H1 (cell line): ENCODE measurements at regions not wholly inside any gene's neighbourhood (a gene's known extent, or its start where the extent isn't known, plus 50 kb on each side); places are given as distances from the start of the nearest gene placed in this dataset.

Source experiments
- CTCF ChIA-PET: fragments of 300-600 bp; sonication (Branson Sonifier 250); formaldehyde crosslinking; loops from one replicate; lab custom pipeline; 2021; ENCODE audit not compliant: partially characterized antibody; lab: Charles Lee
- POLR2A ChIA-PET: fragments of 300-600 bp; sonication (Branson Sonifier 250); formaldehyde crosslinking; loops from one replicate; lab custom pipeline; 2021; ENCODE audit warnings: inconsistent platforms; ENCODE audit not compliant: partially characterized antibody; lab: Charles Lee
- DNase-seq, 2 experiments: peaks; one replicate each; pipeline versions ENCODE4 v3.0.0 to v3.0.0-alpha.2; 2010 to 2022; ENCODE audit warnings: low spot score in 2 of 2, low read depth in 1 of 2, mixed read lengths in 1 of 2
- FAIRE-seq: peaks from 2 replicates; lab custom pipeline; 2011; peaks lifted over from hg19 to GRCh38; lab: Jason Lieb, UNC
- H2AFZ ChIP-seq: 2 replicates; pipeline ENCODE4 v1.8.1; 2012; ENCODE audit warnings: low read length, inconsistent platforms
- H2AK5ac ChIP-seq: 2 replicates; pipeline ENCODE4 v1.6.1; 2013; ENCODE audit warnings: low read depth, low read length
- H2BK120ac ChIP-seq: replicated peaks from 2 replicates; pipeline ENCODE3; 2013; ENCODE audit warnings: low read depth, low read length, inconsistent platforms
- H2BK12ac ChIP-seq: 2 replicates; pipeline ENCODE4 v1.6.1; 2013; ENCODE audit warnings: low read depth, low read length
- H2BK15ac ChIP-seq: 2 replicates; pipeline ENCODE4 v1.6.1; 2013; ENCODE audit warnings: low read length
- H2BK20ac ChIP-seq: 2 replicates; pipeline ENCODE4 v1.6.1; 2013; ENCODE audit warnings: low read length
- H2BK5ac ChIP-seq: 2 replicates; pipeline ENCODE4 v1.6.1; 2013; ENCODE audit warnings: low read depth, low read length
- H3K14ac ChIP-seq: 2 replicates; pipeline ENCODE4 v1.6.1; 2013; ENCODE audit warnings: inconsistent platforms; ENCODE audit not compliant: insufficient read length
- H3K18ac ChIP-seq: 2 replicates; pipeline ENCODE4 v1.6.1; 2013; ENCODE audit warnings: low read length; ENCODE audit errors: extremely low read depth
- H3K23ac ChIP-seq: 2 replicates; pipeline ENCODE4 v1.6.1; 2013; ENCODE audit warnings: inconsistent platforms; ENCODE audit not compliant: insufficient read length
- H3K23me2 ChIP-seq: 2 replicates; pipeline ENCODE4 v1.6.1; 2013; ENCODE audit warnings: low read depth, low read length
- H3K27ac ChIP-seq: 2 replicates; pipeline ENCODE4 v1.6.1; 2011; ENCODE audit warnings: low read depth, low read length, inconsistent platforms
- H3K27me3 ChIP-seq, 4 experiments: replicated peaks in 1 of 4; 1 replicate in 1 of 4; 2 replicates in 3 of 4; pipeline versions ENCODE4 v1.6.1 to v1.8.1; 2011 to 2013; ENCODE audit warnings: low read length in 3 of 4, mild to moderate bottlenecking in 3 of 4, inconsistent platforms in 2 of 4, mixed read lengths in 2 of 4, moderate library complexity in 1 of 4; ENCODE audit not compliant: control insufficient read depth in 3 of 4, insufficient read depth in 3 of 4; ENCODE audit errors: extremely low read depth in 1 of 4
- H3K36me3 ChIP-seq, 4 experiments: 2 replicates each; pipeline versions ENCODE4 v1.6.1 to v1.8.1; 2011 to 2013; ENCODE audit warnings: mild to moderate bottlenecking in 4 of 4, low read length in 3 of 4, moderate library complexity in 2 of 4, control low read depth in 1 of 4, inconsistent platforms in 1 of 4; ENCODE audit not compliant: insufficient read depth in 4 of 4, control insufficient read depth in 2 of 4
- H3K4ac ChIP-seq: replicated peaks from 2 replicates; pipeline ENCODE3; 2013; ENCODE audit warnings: low read length, low read depth, mixed read lengths, inconsistent platforms; ENCODE audit not compliant: insufficient read length
- H3K4me1 ChIP-seq, 4 experiments: replicated peaks in 1 of 4; 1 replicate in 1 of 4; 2 replicates in 3 of 4; pipeline versions ENCODE4 v1.6.1 to v1.8.1; 2011 to 2013; ENCODE audit warnings: low read length in 3 of 4, inconsistent platforms in 2 of 4, mixed read lengths in 1 of 4; ENCODE audit not compliant: insufficient read depth in 4 of 4, control insufficient read depth in 3 of 4
- H3K4me2 ChIP-seq, 2 experiments: 2 replicates each; pipeline versions ENCODE4 v1.6.1 to v1.8.1; 2011 to 2013; ENCODE audit warnings: low read depth in 2 of 2, low read length in 2 of 2, control low read depth in 1 of 2, inconsistent platforms in 1 of 2, mild to moderate bottlenecking in 1 of 2; ENCODE audit not compliant: insufficient read depth in 1 of 2
- H3K4me3 ChIP-seq, 4 experiments: fragments of 200-600, 300-600 bp in 1 of 4; sonication (generic), shearing (Covaris generic), sonication (Bioruptor Twin) in 1 of 4; 2 replicates each; pipeline versions ENCODE4 v1.5.1 to v1.8.1; 2011 to 2016; ENCODE audit warnings: low read length in 4 of 4, low read depth in 3 of 4, control low read depth in 2 of 4, inconsistent platforms in 2 of 4, mild to moderate bottlenecking in 2 of 4, mixed read lengths in 1 of 4, moderate library complexity in 1 of 4; ENCODE audit not compliant: insufficient read depth in 2 of 4; ENCODE audit errors: extremely low read depth in 1 of 4
- H3K56ac ChIP-seq: replicated peaks from 2 replicates; pipeline ENCODE3; 2013; ENCODE audit warnings: low read depth, mild to moderate bottlenecking, mixed read lengths, low read length, inconsistent platforms; ENCODE audit not compliant: insufficient read length
- H3K79me1 ChIP-seq: 2 replicates; pipeline ENCODE4 v1.6.1; 2013; ENCODE audit warnings: low read depth, low read length, control low read depth
- H3K79me2 ChIP-seq, 2 experiments: 2 replicates each; pipeline versions ENCODE4 v1.6.1 to v1.8.1; 2012 to 2013; ENCODE audit warnings: low read length in 2 of 2, mild to moderate bottlenecking in 2 of 2, inconsistent platforms in 1 of 2; ENCODE audit not compliant: insufficient read depth in 2 of 2, control insufficient read depth in 1 of 2
- H3K9ac ChIP-seq, 4 experiments: replicated peaks in 1 of 4; 1 replicate in 1 of 4; 2 replicates in 3 of 4; pipeline versions ENCODE4 v1.6.1 to v1.8.1; 2011 to 2013; ENCODE audit warnings: low read depth in 3 of 4, low read length in 3 of 4, control low read depth in 2 of 4, mild to moderate bottlenecking in 2 of 4, moderate library complexity in 2 of 4, inconsistent platforms in 1 of 4; ENCODE audit errors: extremely low read depth in 1 of 4
- H3K9me3 ChIP-seq, 2 experiments: 2 replicates each; pipeline versions ENCODE4 v1.6.1 to v1.8.1; 2012 to 2013; ENCODE audit warnings: mild to moderate bottlenecking in 2 of 2, moderate library complexity in 2 of 2, control low read depth in 1 of 2, inconsistent platforms in 1 of 2, low read depth in 1 of 2, low read length in 1 of 2, mixed read lengths in 1 of 2; ENCODE audit not compliant: insufficient read depth in 2 of 2
- H4K20me1 ChIP-seq, 2 experiments: replicated peaks in 1 of 2; 2 replicates each; pipeline versions ENCODE3 to v1.8.1; 2011 to 2013; ENCODE audit warnings: inconsistent platforms in 2 of 2, low read length in 2 of 2, mild to moderate bottlenecking in 1 of 2; ENCODE audit not compliant: insufficient read depth in 2 of 2, control insufficient read depth in 1 of 2
- H4K5ac ChIP-seq: 2 replicates; pipeline ENCODE4 v1.6.1; 2013; ENCODE audit warnings: low read length, low read depth, mixed read lengths, inconsistent platforms; ENCODE audit not compliant: insufficient read length
- H4K8ac ChIP-seq: 2 replicates; pipeline ENCODE4 v1.8.0; 2013; ENCODE audit warnings: mild to moderate bottlenecking, moderate library complexity, low read length, inconsistent platforms; ENCODE audit not compliant: insufficient read depth; ENCODE audit errors: extremely low read depth
- H4K91ac ChIP-seq: replicated peaks from 2 replicates; pipeline ENCODE3; 2013; ENCODE audit warnings: low read length, mixed read lengths, inconsistent platforms; ENCODE audit not compliant: insufficient read length
- CEBPB ChIP-seq: IDR thresholded peaks from 2 replicates; pipeline ENCODE4 v1.6.1; 2012; ENCODE audit warnings: low read depth, low read length
- KDM1A ChIP-seq: fragments of 200-600, 300-600 bp; sonication (generic); IDR thresholded peaks from 2 replicates; pipeline ENCODE4 v1.7.1; 2016; ENCODE audit warnings: mild to moderate bottlenecking, low read length, borderline replicate concordance
- KDM4A ChIP-seq: IDR thresholded peaks from one replicate; pipeline ENCODE4 v1.7.1; 2012; ENCODE audit warnings: low read depth, mild to moderate bottlenecking, moderate library complexity, low read length, inconsistent platforms; ENCODE audit not compliant: severe bottlenecking
- KDM5A ChIP-seq: fragments of 200-600 bp; IDR thresholded peaks from 2 replicates; pipeline ENCODE4 v1.7.1; 2012; ENCODE audit warnings: mild to moderate bottlenecking, low read length, inconsistent platforms, mixed read lengths
- POU5F1 ChIP-seq: IDR thresholded peaks from 2 replicates; pipeline ENCODE4 v1.6.1; 2011; ENCODE audit warnings: low read depth, mild to moderate bottlenecking, low read length, moderate library complexity
- RAD21 ChIP-seq, 2 experiments: IDR thresholded peaks in 1 of 2; conservative IDR thresholded peaks in 1 of 2; 2 replicates each; pipeline ENCODE4 v1.6.1; 2011; ENCODE audit warnings: low read depth in 2 of 2, low read length in 2 of 2, improper control_type of control experiment in 1 of 2, inconsistent platforms in 1 of 2, mild to moderate bottlenecking in 1 of 2, moderate library complexity in 1 of 2
- RFX5 ChIP-seq: IDR thresholded peaks from 2 replicates; pipeline ENCODE4 v1.6.1; 2011; ENCODE audit warnings: low read depth, low read length, improper control_type of control experiment, borderline replicate concordance
- RNF2 ChIP-seq: fragments of 200-900, 300-1000 bp; sonication (generic); IDR thresholded peaks from 2 replicates; pipeline ENCODE4 v1.7.1; 2016; ENCODE audit warnings: borderline replicate concordance, low read depth, mild to moderate bottlenecking, antibody characterized with exemption, low read length; ENCODE audit not compliant: poor library complexity, severe bottlenecking; ENCODE audit errors: missing control alignments
- SIX5 ChIP-seq: IDR thresholded peaks from 2 replicates; pipeline ENCODE4 v1.6.1; 2011; ENCODE audit warnings: mild to moderate bottlenecking, low read depth, low read length
- SP4 ChIP-seq: IDR thresholded peaks from 2 replicates; pipeline ENCODE4 v1.6.1; 2012; ENCODE audit warnings: low read length, inconsistent platforms
- SUZ12 ChIP-seq: fragments of 200-600 bp; sonication (generic); IDR thresholded peaks from 2 replicates; pipeline ENCODE4 v1.6.1; 2012; ENCODE audit warnings: mild to moderate bottlenecking, inconsistent platforms, low read length, moderate library complexity, mixed read lengths
- TAF1 ChIP-seq: IDR thresholded peaks from 2 replicates; pipeline ENCODE4 v1.6.1; 2011; ENCODE audit warnings: mild to moderate bottlenecking, low read depth, low read length
- TAF7 ChIP-seq: optimal IDR thresholded peaks from 2 replicates; pipeline ENCODE3; 2011; ENCODE audit warnings: low read depth, mild to moderate bottlenecking, inconsistent platforms, low read length, moderate library complexity, borderline replicate concordance
- WGBS, 2 experiments: shearing (Covaris generic) in 1 of 2; methylation state at CpG; one replicate each; pipeline versions ENCODE4 v1.1.6 to v1.1.7; 2013 to 2015; ENCODE audit warnings: low lambda C conversion rate in 2 of 2, mixed read lengths in 2 of 2, inconsistent platforms in 1 of 2, low coverage in 1 of 2, missing lambda C conversion rate in 1 of 2; ENCODE audit not compliant: insufficient replicate concordance in 2 of 2, insufficient coverage in 1 of 2, insufficient read length in 1 of 2; ENCODE audit errors: extremely low coverage in 1 of 2, missing lambda C conversion rate in 1 of 2; 5-methylcytosine and 5-hydroxymethylcytosine counted together
- TF ChIP-seq, protein P1 (sequence below): IDR thresholded peaks from 2 replicates; pipeline ENCODE4 v1.6.1; 2012; ENCODE audit warnings: inconsistent platforms

DNA sequence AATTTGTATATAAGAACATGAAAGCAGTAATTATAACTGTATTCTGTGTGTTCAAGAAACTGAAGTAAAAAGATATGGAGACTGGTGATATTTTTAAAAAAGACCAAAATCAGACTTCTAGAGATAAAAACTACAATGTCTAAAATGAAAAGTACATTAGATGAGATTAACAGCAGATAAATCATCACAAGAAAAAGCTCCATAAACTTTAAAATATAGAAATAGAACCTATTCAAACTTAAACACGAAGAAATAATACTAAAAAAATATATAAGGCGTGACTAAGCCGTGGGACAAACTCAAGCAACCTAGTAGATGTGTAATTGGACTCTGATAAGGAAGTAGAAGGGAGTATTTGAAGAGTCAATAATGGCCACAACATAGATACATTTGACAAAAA, 189.1 kb upstream of the ZMIZ1 start:
- Histone ChIP-seq H3K27me3 (peaks cover 10 to 21% (median 18%) of the 10 kb centered on the region in 4 experiments), H3K23ac (no peak overlapping the region), H3K79me1 (no peaks in the 10 kb centered on the region), H3K18ac (no peak overlapping the region), H4K8ac (no peak overlapping the region), H2BK120ac (no peak overlapping the region)
- no peak for FAIRE-seq
- CTCF ChIA-PET = interaction anchor here (1.0 kb wide), 1 partner anchor 27 kb away, joined by 3 read pairs; no protein-coding TSS in a partner anchor
- WGBS, 2 experiments = 75% methylated on average over 3 of the region's 3 CpGs; no CpG with 5 or more reads in 1 of the 2 experiments
- TF ChIP-seq SP4 (no peak), RAD21 (IDR thresholded peaks at IDR 0.05 in 1 of 2, conservative IDR thresholded peaks at IDR 0.05 in 1 of 2; ENCODE audit: low read depth in 2 of 2, low read length in 2 of 2) (no peak), SIX5 (no peak), RNF2 (no peak), TAF7 (no peak), TAF1 (no peak), KDM1A (no peak), RFX5 (no peak), CEBPB (no peak), SUZ12 (no peak), KDM5A (no peak), KDM4A (no peak), POU5F1 (no peak)
- TF ChIP-seq, protein P1, sequence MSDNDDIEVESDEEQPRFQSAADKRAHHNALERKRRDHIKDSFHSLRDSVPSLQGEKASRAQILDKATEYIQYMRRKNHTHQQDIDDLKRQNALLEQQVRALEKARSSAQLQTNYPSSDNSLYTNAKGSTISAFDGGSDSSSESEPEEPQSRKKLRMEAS = no peak
- TF ChIP-seq, all 59 proteins: peak for 0
- Histone ChIP-seq H3K14ac (no peak overlapping the region), H3K56ac (no peak overlapping the region), H3K36me3 (no peaks in the 10 kb centered on the region), H3K9me3 (0 out of 4 replicates have a peak, but pooled peaks cover 0 to 2% of the 10 kb centered on the region in 2 experiments), H4K5ac (no peak overlapping the region), H2AK5ac (no peak overlapping the region), H3K79me2 (no peaks in the 10 kb centered on the region), H3K4ac (no peak overlapping the region), H2BK15ac (no peak overlapping the region), H2BK12ac (no peak overlapping the region), H2BK5ac (no peak overlapping the region), H2AFZ (no peak overlapping the region), H4K20me1 (peaks cover 0 to 2% of the 10 kb centered on the region in 2 experiments), H3K23me2 (no peaks in the 10 kb centered on the region), H3K4me1 (peaks cover 2 to 13% (median 6%) of the 10 kb centered on the region in 4 experiments; a peak in 6 of 7 replicates), H3K4me2 (no peak overlapping the region), H2BK20ac (no peak overlapping the region), H3K4me3 (no peak overlapping the region), H3K9ac (no peak overlapping the region), H3K27ac (no peak overlapping the region), H4K91ac (no peak overlapping the region)
- POLR2A ChIA-PET = interaction anchor here (0.6 kb wide), 1 partner anchor 1128 kb away, joined by 3 read pairs; no protein-coding TSS in a partner anchor
- DNase-seq = no peak
